Activated T-cell treated with anti-CD3 and anti-CD28 coated beads, Interleukin-2, amount 50 U/mL, for 48 hours (primary cell): ENCODE measurements at regions not wholly inside any gene's neighbourhood (a gene's known extent, or its start where the extent isn't known, plus 50 kb on each side); places are given as distances from the start of the nearest gene placed in this dataset.
"Not testable (repeated sequence)": the region's sequence is repeated elsewhere in the genome, so short reads cannot be mapped to it uniquely, and the experiment has no call there.

Source experiments
- DNase-seq, 2 experiments: peaks; one replicate each; pipeline ENCODE4 v3.0.0-alpha.2; 2020

DNA sequence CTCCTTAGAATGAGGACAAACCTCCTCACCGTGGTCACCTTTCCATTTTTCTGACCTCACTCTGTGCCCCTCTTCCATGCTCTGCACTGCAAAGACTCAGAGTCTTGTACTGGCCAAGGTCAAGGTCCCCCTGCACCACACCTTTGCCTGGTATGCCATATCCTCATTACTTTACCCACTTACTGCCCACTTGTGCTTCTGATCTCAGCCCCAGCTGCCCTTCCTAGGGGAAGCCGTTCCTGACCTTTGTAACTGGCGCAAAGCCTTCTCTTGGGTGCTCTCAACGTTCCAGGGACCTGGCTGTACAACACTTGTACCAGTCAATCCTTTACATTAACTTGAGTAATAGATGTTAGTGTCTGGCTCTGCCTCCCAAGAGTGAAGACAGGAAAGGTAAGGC is 256.0 kb downstream of the SV2B start:
- DNase-seq: no peak

DNA sequence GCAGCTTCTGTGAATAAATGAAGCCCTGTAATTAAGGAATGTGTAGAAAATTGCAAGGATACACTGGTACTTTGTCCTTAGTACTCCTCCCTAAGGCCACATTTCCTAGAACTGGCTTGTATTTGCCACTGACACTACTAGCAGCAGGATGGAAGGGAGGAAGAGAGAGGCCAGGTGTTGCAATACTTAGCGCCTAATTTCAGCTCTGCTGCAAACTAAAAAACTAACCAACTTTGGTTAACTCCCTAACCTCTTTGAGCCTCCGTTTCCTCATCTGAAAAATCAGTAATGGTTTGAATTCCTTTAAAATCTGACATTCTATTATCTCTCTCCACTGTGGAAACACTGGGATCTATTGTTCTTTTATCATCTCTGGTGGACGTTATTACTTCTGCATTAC is 257.0 kb downstream of the SV2B start:
- DNase-seq: no peak

DNA sequence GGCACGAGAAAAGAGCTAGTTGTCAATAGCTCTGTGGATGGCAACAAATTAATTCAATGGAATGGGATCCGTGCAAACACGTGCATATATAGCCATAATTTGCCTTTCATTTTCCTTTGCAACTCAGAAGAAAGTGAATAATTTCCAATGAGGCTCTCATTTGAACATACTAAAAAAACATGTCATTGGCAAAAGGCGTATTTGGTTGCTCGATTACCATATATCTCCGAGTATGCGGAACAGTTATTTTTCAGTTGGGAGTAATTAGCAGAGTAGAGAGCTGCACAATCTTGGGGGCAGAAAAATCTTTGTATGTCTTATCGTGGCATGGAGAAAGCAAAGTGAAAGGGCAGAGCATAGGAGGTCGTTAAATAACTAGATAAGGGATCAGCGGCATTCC is 257.4 kb downstream of the SV2B start:
- DNase-seq: no peak

GRCh38 chr15:91358405-91358804 is 258.3 kb downstream of the SV2B start:
- no peak for DNase-seq

DNA sequence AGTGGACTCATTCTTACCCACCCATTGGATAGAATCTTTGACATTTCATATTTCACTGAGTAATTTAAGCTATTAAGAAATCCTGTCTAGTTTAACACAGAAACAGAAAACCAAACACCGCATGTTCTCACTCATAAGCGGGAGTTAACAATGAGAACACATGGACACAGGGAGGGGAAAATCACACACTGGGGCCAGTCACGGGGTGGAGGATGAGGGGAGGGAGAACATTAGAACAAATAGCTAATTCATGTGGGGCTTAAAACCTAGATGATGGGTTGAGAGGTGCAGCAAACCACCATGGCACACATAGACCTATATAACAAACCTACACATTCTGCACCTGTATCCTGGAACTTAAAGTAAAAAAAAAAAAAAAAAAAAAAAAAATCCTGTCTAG is 261.6 kb downstream of the SV2B start:
- DNase-seq: not testable (repeated sequence)

- DNase-seq: no peak
Measured at GRCh38 chr15:91366111-91366510, 266.1 kb downstream of the SV2B start.

- DNase-seq: no peak
Measured at GRCh38 chr15:91368611-91369010, 268.6 kb downstream of the SV2B start.

DNA sequence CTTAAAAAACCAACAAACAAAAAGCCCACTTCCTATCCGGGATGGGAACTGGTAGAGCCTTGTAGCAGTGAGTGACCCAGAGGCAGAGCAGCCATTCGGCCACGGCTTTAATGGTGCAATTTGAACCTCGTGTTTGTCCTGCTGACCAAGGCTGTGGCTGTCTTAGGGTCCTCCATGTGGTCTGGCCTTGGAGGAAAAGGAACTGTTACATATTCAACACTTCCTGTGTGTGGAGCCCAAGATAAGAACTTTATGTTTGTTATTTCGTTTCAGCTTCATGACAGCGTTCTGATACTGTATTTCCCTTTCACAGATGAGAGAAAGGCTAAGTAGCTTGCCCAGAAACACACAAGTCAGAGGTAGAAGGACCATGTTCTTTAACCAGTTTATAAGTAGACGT is 269.8 kb downstream of the SV2B start:
- no peak for DNase-seq

DNA sequence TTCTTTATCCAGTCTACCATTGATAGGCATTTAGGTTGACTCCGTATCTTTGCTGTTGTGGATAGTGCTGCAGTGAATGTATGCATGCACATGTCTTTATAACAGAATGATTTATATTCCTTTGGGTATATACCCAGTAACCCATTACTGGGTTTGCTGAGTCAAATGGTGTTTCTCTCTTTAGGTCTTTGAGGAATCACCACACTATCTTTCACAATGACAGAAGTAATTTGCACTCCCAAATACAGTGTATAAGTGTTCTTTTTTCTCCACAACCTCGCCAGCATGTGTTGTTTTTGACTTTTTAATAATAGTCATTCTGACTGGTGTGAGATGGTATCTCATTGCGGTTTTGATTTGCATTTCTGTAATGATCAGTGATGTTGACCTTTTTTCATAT is 271.3 kb downstream of the SV2B start:
- not testable (repeated sequence) for DNase-seq

DNA sequence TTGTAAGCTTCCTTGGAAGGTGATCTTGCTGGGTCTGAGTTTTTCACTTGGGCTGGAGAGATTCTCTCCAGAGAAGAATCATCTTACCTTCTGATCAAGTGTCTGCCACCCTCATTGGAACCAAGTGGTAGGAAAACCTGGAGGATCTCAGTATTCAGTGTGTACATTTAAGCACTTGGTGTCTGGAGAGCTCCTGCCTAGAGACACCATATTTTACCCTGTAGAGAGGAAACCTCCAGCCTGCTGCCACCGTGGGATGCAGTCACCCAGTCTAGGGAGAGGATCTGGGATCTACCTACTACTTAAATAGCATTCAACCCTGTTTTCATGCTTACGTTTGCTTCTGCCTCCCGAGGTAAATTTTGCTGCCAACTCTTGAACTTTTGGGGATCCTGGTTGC is 274.3 kb downstream of the SV2B start:
- no peak for DNase-seq

- no peak for DNase-seq
Measured at GRCh38 chr15:91376038-91376437, 276.0 kb downstream of the SV2B start.

GRCh38 chr15:91380114-91380513 is 280.1 kb downstream of the SV2B start:
- no peak for DNase-seq

GRCh38 chr15:91383532-91383931 is 283.5 kb downstream of the SV2B start:
- DNase-seq: no peak

GRCh38 chr15:91384189-91384730 is 284.2 kb downstream of the SV2B start:
- DNase-seq: no peak

- DNase-seq: no peak
Measured at GRCh38 chr15:91385311-91385710, 285.3 kb downstream of the SV2B start.

GRCh38 chr15:91393186-91393585 is 293.1 kb downstream of the SV2B start:
- DNase-seq: no peak

GRCh38 chr15:91400481-91400880 is 300.4 kb downstream of the SV2B start:
- DNase-seq: no peak

DNA sequence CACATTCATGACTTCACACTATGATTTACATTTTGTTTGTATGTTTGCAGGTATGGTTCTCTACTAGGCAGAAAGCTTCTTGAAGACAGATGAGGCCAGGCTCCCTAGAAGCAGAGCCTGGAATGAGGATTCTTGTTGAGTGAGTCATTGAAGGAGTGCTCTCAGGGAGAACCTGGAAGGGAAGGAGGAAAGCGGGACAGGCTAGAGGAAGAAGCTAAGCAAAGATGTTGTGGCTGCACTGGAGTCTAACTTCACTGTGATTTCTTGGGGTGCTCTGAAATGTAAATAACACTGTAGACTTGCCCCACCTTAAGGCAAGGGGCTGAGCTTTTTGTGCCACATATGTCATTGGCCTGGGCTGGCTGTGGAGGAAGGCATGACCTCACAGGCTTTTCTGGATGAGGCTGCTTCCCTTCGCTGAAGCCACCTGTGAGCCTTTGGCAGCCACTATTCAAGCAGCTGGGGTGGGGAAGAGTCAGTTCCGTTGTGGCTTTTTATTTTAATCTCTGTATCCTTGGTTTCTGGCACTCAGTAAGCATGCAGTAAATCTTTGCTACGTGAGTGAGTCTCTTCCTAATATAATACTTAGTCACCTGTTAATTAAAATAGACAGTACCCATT is 307.3 kb downstream of the SV2B start:
- no peak for DNase-seq

DNA sequence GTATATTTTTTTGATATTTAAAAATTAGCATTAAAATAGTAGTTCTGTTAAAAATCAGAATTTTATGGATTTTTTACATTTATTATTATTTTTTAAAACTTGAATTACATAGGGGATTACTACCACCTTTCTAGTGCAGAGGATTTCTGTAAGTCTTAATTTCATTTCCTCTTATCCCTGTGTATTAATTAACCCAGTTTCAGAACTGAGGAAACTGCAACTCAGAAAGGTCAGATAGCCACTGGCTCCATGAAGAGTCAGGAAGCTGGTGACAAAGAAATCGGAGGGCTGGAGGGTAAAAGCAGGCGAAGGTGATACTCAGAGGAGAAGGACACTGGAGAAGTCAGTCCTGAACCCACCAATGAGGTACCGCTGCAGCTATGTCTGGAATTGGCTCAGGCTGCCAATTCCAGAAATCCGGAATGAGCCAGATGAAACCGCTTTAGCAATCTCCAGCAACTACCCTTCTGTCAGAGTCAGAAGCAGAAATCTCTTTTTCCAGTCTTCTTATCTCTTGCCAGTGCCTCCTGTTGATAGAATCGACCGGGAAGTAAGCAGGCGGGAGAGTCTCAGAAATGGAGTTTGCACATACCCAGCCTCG is 308.5 kb downstream of the SV2B start:
- DNase-seq: no peak

GRCh38 chr15:91409387-91409786 is 309.3 kb downstream of the SV2B start:
- DNase-seq: no peak

- no peak for DNase-seq
Measured at GRCh38 chr15:91411586-91411985, 311.5 kb downstream of the SV2B start.

- DNase-seq: no peak
Measured at GRCh38 chr15:91412138-91412928, 312.3 kb downstream of the SV2B start.

DNA sequence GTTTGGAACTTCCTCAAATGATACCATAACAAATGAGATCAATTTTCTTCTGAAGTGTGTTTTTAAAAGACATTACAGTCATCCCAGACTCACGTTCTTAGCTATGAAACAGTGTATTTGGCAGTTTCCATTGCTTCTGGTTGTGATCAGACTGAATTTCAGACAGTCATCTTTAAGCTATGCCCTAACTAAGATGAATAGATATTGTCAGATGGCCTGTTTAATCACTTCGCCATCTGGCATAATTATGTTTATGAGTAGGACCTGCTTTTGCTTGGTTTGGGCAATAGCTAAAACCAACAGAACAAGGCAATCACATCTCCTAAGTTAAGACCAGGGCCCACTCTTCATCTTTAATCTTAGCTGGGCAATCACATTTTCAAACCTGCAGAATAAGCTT is 313.1 kb downstream of the SV2B start:
- DNase-seq: no peak

GRCh38 chr15:91414124-91414523 is 314.1 kb downstream of the SV2B start:
- DNase-seq: no peak
